HepG2 (cell line): ENCODE measurements at regions not wholly inside any gene's neighbourhood (a gene's known extent, or its start where the extent isn't known, plus 50 kb on each side); places are given as distances from the start of the nearest gene placed in this dataset.
A peak's percentile ranks its signal among the peaks of the same experiment; 100 is the strongest.

ENCODE experiments used
- AGO1 ChIP-seq: fragments of 200-400 bp; formaldehyde crosslinking; IDR thresholded peaks from 2 replicates; pipeline ENCODE4 v1.6.1; 2017; ENCODE audit warnings: mild to moderate bottlenecking, low read depth, low read length, moderate library complexity; ENCODE audit not compliant: poor library complexity, severe bottlenecking
- ARID2 ChIP-seq: sonication (generic); formaldehyde crosslinking; IDR thresholded peaks from 2 replicates; pipeline ENCODE4 v1.8.1; 2022; ENCODE audit warnings: mild to moderate bottlenecking, missing genetic modification reagents, borderline replicate concordance
- ATF1 ChIP-seq: IDR thresholded peaks from 2 replicates; pipeline ENCODE4 v1.6.1; 2016; ENCODE audit warnings: mild to moderate bottlenecking, control low read depth
- ATF4 ChIP-seq, 2 experiments: fragments of 450-650 bp in 1 of 2; sonication (generic) in 1 of 2; formaldehyde crosslinking; IDR thresholded peaks; 2 replicates each; pipeline versions ENCODE4 v1.5.0 to v1.8.0; 2020 to 2022; ENCODE audit warnings: mild to moderate bottlenecking in 1 of 2, missing genetic modification reagents in 1 of 2
- CENPBD1 ChIP-seq: sonication (generic); formaldehyde crosslinking; IDR thresholded peaks from 2 replicates; pipeline ENCODE4 v1.8.0; 2022; ENCODE audit warnings: missing genetic modification reagents, low read depth, mild to moderate bottlenecking, borderline replicate concordance
- ETV5 ChIP-seq: IDR thresholded peaks from 2 replicates; pipeline ENCODE4 v1.6.1; 2018; ENCODE audit warnings: missing biosample characterization, missing genetic modification reagents, inconsistent platforms, borderline replicate concordance
- HNRNPK ChIP-seq: fragments of 200-400 bp; formaldehyde crosslinking; IDR thresholded peaks from 2 replicates; pipeline ENCODE4 v1.6.1; 2018; ENCODE audit warnings: low read length, low read depth, moderate library complexity, mild to moderate bottlenecking; ENCODE audit not compliant: poor library complexity, severe bottlenecking
- IKZF4 ChIP-seq: sonication (generic); formaldehyde crosslinking; IDR thresholded peaks from 2 replicates; pipeline ENCODE4 v1.5.1; 2020; ENCODE audit warnings: borderline replicate concordance, mild to moderate bottlenecking, low read depth, missing genetic modification reagents; ENCODE audit errors: not compliant biosample characterization
- KDM3A ChIP-seq: IDR thresholded peaks from 2 replicates; pipeline ENCODE4 v1.6.1; 2018; ENCODE audit warnings: low read depth, missing compliant biosample characterization
- NR2F6 ChIP-seq, 2 experiments: IDR thresholded peaks; 2 replicates each; pipeline ENCODE4 v1.6.1; 2016; ENCODE audit warnings: antibody characterized with exemption in 1 of 2, mild to moderate bottlenecking in 1 of 2
- PAWR ChIP-seq: sonication (generic); formaldehyde crosslinking; IDR thresholded peaks from 2 replicates; pipeline ENCODE4 v1.4.0; 2020; ENCODE audit warnings: missing genetic modification reagents, mild to moderate bottlenecking, borderline replicate concordance
- POLR2A ChIP-seq, 2 experiments: IDR thresholded peaks; 2 replicates each; pipeline ENCODE4 v1.6.1; 2011; ENCODE audit warnings: low read depth in 2 of 2, low read length in 2 of 2, mild to moderate bottlenecking in 1 of 2, moderate library complexity in 1 of 2; ENCODE audit not compliant: insufficient read depth in 1 of 2
- RERE ChIP-seq: IDR thresholded peaks from 2 replicates; pipeline ENCODE4 v1.6.1; 2016; ENCODE audit warnings: low read depth, missing genetic modification reagents, missing compliant biosample characterization
- SMAD9 ChIP-seq: sonication (generic); formaldehyde crosslinking; IDR thresholded peaks from 2 replicates; pipeline ENCODE4 v1.5.1; 2020; ENCODE audit warnings: mild to moderate bottlenecking, missing genetic modification reagents
- ZBTB8A ChIP-seq: sonication (generic); formaldehyde crosslinking; IDR thresholded peaks from 2 replicates; pipeline ENCODE4 v1.4.0; 2020; ENCODE audit warnings: mild to moderate bottlenecking, low read depth, missing genetic modification reagents, borderline replicate concordance
- ZC3H4 ChIP-seq: sonication (generic); formaldehyde crosslinking; IDR thresholded peaks from 2 replicates; pipeline ENCODE4 v1.4.0; 2020; ENCODE audit warnings: missing genetic modification reagents, borderline replicate concordance
- ZNF10 ChIP-seq: sonication (generic); formaldehyde crosslinking; IDR thresholded peaks from 2 replicates; pipeline ENCODE4 v1.4.0; 2020; ENCODE audit warnings: mild to moderate bottlenecking, low read depth, missing genetic modification reagents, borderline replicate concordance
- ZNF124 ChIP-seq: sonication (generic); formaldehyde crosslinking; IDR thresholded peaks from 2 replicates; pipeline ENCODE4 v1.4.0; 2020; ENCODE audit warnings: missing genetic modification reagents
- ZNF501 ChIP-seq: sonication (generic); formaldehyde crosslinking; IDR thresholded peaks from 2 replicates; pipeline ENCODE4 v1.5.1; 2020; ENCODE audit warnings: mild to moderate bottlenecking, moderate library complexity, missing genetic modification reagents
- ZNF740 ChIP-seq: sonication (generic); formaldehyde crosslinking; IDR thresholded peaks from 2 replicates; pipeline ENCODE4 v1.4.0; 2020; ENCODE audit warnings: missing genetic modification reagents
- ZNF749 ChIP-seq: sonication (generic); formaldehyde crosslinking; IDR thresholded peaks from 2 replicates; pipeline ENCODE4 v1.8.0; 2022; ENCODE audit warnings: mild to moderate bottlenecking, missing genetic modification reagents, moderate library complexity, borderline replicate concordance
- ZNF83 ChIP-seq: sonication (generic); formaldehyde crosslinking; IDR thresholded peaks from 2 replicates; pipeline ENCODE4 v1.4.0; 2020; ENCODE audit warnings: missing genetic modification reagents, mild to moderate bottlenecking, borderline replicate concordance

GRCh38 chr20:50242863-50243609, 52.4 kb downstream of the CEBPB start (continued):
- TF ChIP-seq KDM3A (CRISPR knock-in tag), result peak; percentile 100
- TF ChIP-seq ZNF124 (CRISPR knock-in tag), result no peak
- TF ChIP-seq AGO1, result no peak
- TF ChIP-seq ZNF83, result no peak
- peak; percentile 39; the same call in 1 of the 2 replicates for TF ChIP-seq NR2F6 (IDR thresholded peaks at IDR 0.05)
- peak; percentile 92 for TF ChIP-seq NR2F6 (CRISPR knock-in tag; IDR thresholded peaks at IDR 0.05)
- peak; percentile 66; the same call in 1 of the 2 replicates for TF ChIP-seq ETV5 (CRISPR knock-in tag)
- peak; percentile 87; the same call in 1 of the 2 replicates for TF ChIP-seq ZNF749 (CRISPR knock-in tag)
- no peak for TF ChIP-seq ZNF10
- no peak for TF ChIP-seq SMAD9 (CRISPR knock-in tag)
- no peak for TF ChIP-seq ATF4 (CRISPR knock-in tag; IDR thresholded peaks at IDR 0.05)
- no peak for TF ChIP-seq ZNF740 (CRISPR knock-in tag)
- TF ChIP-seq CENPBD1 (CRISPR knock-in tag), result no peak
- TF ChIP-seq ATF1 (CRISPR knock-in tag), result no peak
- no peak for TF ChIP-seq ZC3H4
- TF ChIP-seq RERE (CRISPR knock-in tag), result peak; percentile 73; the same call in 1 of the 2 replicates
- TF ChIP-seq ARID2 (CRISPR knock-in tag), result peak; percentile 91
- TF ChIP-seq IKZF4 (CRISPR knock-in tag), result peak; percentile 70
- TF ChIP-seq POLR2A (IDR thresholded peaks at IDR 0.05; ENCODE audit: insufficient read depth in 1 of 2, low read depth in 2 of 2, low read length in 2 of 2), result 0 out of 4 replicates have a peak, but pooled peaks of 1 of the 2 experiments have one; percentile 34
- 0 out of 2 replicates have a peak, but pooled peaks have one; percentile 80 for TF ChIP-seq PAWR
- TF ChIP-seq HNRNPK, result no peak
- no peak for TF ChIP-seq ZBTB8A (CRISPR knock-in tag)
- TF ChIP-seq ZNF501 (CRISPR knock-in tag), result peak; percentile 96
